ENCODE measurements at regions not wholly inside any gene's neighbourhood (a gene's known extent, or its start where the extent isn't known, plus 50 kb on each side); places are given as distances from the start of the nearest gene placed in this dataset.

GRCh38 chr2:120437604-120438000 lies 91.7 kb downstream of the INHBB start:
- no peak for TF ChIP-seq CTCF (IDR thresholded peaks at IDR 0.05)
- no peak for TF ChIP-seq EZH2 (IDR thresholded peaks at IDR 0.05)
